Fibroblast of lung (primary cell): ENCODE measurements at regions not wholly inside any gene's neighbourhood (a gene's known extent, or its start where the extent isn't known, plus 50 kb on each side); places are given as distances from the start of the nearest gene placed in this dataset.

Source experiments
- CTCF ChIP-seq, 2 donors: IDR thresholded peaks in 1 of 2; conservative IDR thresholded peaks in 1 of 2; 1 replicate in 1 of 2; 2 replicates in 1 of 2; pipeline ENCODE4 v1.5.1; 2011 to 2012; ENCODE audit warnings: low read length in 2 of 2, control low read depth in 1 of 2, inconsistent platforms in 1 of 2, low read depth in 1 of 2, mild to moderate bottlenecking in 1 of 2
- EZH2 ChIP-seq: IDR thresholded peaks from 2 replicates; pipeline ENCODE4 v1.5.1; 2012; ENCODE audit warnings: low read length, control low read depth, mild to moderate bottlenecking; ENCODE audit errors: missing control alignments

GRCh38 chr1:228650946-228651345, 84.3 kb upstream of the RHOU start:
- TF ChIP-seq CTCF (conservative IDR thresholded peaks at IDR 0.05 in 1 of 2, IDR thresholded peaks at IDR 0.05 in 1 of 2; ENCODE audit: low read depth in 1 of 2, low read length in 2 of 2) (no peak), EZH2 (no peak)
